K562 (cell line): ENCODE measurements at regions not wholly inside any gene's neighbourhood (a gene's known extent, or its start where the extent isn't known, plus 50 kb on each side); places are given as distances from the start of the nearest gene placed in this dataset.

Experiments
- RAD21 ChIP-seq, 2 experiments: fragments of 250-450 bp in 1 of 2; fragments of 450-650 bp in 1 of 2; sonication (Bioruptor Pico) in 1 of 2; formaldehyde crosslinking in 1 of 2; IDR thresholded peaks in 1 of 2; conservative IDR thresholded peaks in 1 of 2; 2 replicates each; pipeline versions ENCODE4 v1.4.0 to v1.8.0; 2020 to 2022; ENCODE audit warnings: mild to moderate bottlenecking in 2 of 2, moderate library complexity in 1 of 2
- SMC3 ChIP-seq: conservative IDR thresholded peaks from 2 replicates; pipeline ENCODE4 v1.6.1; 2011; ENCODE audit warnings: low read depth, low read length, improper control_type of control experiment; ENCODE audit not compliant: insufficient read depth
- TF ChIP-seq, protein P1 (sequence below), 2 experiments: IDR thresholded peaks; 2 replicates each; pipeline ENCODE4 v1.6.1; 2012; ENCODE audit warnings: improper control_type of control experiment in 2 of 2, low read depth in 2 of 2, low read length in 2 of 2, borderline replicate concordance in 1 of 2
- TF ChIP-seq, protein P2 (sequence below), 2 experiments: fragments of 450-650 bp; formaldehyde crosslinking in 1 of 2; IDR thresholded peaks; 2 replicates each; pipeline versions ENCODE4 v1.4.0 to v1.6.1; 2014 to 2020; ENCODE audit warnings: mild to moderate bottlenecking in 2 of 2, borderline replicate concordance in 1 of 2, low read depth in 1 of 2

DNA sequence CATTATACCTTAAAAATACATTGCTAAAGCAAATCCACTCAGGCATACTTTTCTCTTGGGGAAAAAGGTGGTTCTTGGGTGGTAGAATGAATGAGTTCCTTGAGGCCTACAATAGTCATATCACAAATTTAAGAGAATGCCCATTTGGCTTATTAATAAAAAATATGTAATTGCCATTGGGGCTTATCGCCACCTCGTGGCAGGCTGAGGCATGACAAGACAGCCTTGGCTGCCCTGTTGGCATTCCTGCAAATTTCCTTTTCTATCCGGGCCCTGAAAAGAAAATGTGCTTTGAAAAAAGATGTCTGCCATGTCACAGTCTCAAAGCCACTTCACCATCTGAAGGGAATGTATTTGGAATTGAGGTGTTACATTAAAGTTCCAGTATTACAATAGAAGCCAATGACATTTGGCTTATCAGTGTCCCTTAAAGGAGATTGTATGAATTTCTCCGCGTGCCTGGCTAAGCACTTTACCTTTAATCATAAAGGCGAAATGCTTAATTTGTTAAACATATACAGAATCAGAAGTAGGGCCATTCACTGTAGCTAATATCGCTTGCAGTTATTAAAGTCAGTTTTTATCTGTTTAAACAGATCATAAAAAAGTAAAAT, 188.3 kb upstream of the ZFP64 start (continued):
- TF ChIP-seq, protein P1, sequence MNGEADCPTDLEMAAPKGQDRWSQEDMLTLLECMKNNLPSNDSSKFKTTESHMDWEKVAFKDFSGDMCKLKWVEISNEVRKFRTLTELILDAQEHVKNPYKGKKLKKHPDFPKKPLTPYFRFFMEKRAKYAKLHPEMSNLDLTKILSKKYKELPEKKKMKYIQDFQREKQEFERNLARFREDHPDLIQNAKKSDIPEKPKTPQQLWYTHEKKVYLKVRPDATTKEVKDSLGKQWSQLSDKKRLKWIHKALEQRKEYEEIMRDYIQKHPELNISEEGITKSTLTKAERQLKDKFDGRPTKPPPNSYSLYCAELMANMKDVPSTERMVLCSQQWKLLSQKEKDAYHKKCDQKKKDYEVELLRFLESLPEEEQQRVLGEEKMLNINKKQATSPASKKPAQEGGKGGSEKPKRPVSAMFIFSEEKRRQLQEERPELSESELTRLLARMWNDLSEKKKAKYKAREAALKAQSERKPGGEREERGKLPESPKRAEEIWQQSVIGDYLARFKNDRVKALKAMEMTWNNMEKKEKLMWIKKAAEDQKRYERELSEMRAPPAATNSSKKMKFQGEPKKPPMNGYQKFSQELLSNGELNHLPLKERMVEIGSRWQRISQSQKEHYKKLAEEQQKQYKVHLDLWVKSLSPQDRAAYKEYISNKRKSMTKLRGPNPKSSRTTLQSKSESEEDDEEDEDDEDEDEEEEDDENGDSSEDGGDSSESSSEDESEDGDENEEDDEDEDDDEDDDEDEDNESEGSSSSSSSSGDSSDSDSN (IDR thresholded peaks at IDR 0.05; ENCODE audit: borderline replicate concordance in 1 of 2, low read depth in 2 of 2, low read length in 2 of 2) = no peak
- TF ChIP-seq RAD21 (CRISPR knock-in tag; conservative IDR thresholded peaks at IDR 0.05 in 1 of 2, IDR thresholded peaks at IDR 0.05 in 1 of 2) = peak; percentile 41 to 64
- TF ChIP-seq SMC3 = peak; percentile 70
- TF ChIP-seq, protein P2, sequence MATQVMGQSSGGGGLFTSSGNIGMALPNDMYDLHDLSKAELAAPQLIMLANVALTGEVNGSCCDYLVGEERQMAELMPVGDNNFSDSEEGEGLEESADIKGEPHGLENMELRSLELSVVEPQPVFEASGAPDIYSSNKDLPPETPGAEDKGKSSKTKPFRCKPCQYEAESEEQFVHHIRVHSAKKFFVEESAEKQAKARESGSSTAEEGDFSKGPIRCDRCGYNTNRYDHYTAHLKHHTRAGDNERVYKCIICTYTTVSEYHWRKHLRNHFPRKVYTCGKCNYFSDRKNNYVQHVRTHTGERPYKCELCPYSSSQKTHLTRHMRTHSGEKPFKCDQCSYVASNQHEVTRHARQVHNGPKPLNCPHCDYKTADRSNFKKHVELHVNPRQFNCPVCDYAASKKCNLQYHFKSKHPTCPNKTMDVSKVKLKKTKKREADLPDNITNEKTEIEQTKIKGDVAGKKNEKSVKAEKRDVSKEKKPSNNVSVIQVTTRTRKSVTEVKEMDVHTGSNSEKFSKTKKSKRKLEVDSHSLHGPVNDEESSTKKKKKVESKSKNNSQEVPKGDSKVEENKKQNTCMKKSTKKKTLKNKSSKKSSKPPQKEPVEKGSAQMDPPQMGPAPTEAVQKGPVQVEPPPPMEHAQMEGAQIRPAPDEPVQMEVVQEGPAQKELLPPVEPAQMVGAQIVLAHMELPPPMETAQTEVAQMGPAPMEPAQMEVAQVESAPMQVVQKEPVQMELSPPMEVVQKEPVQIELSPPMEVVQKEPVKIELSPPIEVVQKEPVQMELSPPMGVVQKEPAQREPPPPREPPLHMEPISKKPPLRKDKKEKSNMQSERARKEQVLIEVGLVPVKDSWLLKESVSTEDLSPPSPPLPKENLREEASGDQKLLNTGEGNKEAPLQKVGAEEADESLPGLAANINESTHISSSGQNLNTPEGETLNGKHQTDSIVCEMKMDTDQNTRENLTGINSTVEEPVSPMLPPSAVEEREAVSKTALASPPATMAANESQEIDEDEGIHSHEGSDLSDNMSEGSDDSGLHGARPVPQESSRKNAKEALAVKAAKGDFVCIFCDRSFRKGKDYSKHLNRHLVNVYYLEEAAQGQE (IDR thresholded peaks at IDR 0.05; ENCODE audit: borderline replicate concordance) = peak; percentile 27; the same call in 1 of the 2 replicates
- TF ChIP-seq, protein P2 (CRISPR knock-in tag; IDR thresholded peaks at IDR 0.05; ENCODE audit: low read depth) = no peak
